Activated CD8-positive, alpha-beta memory T cell treated with anti-CD3 and anti-CD28 coated beads for 48 hours (primary cell): ENCODE measurements at regions not wholly inside any gene's neighbourhood (a gene's known extent, or its start where the extent isn't known, plus 50 kb on each side); places are given as distances from the start of the nearest gene placed in this dataset.

Experiments
- DNase-seq, 3 experiments: peaks; one replicate each; pipeline ENCODE4 v3.0.0-alpha.2; 2020; ENCODE audit warnings: low read depth in 2 of 3, low spot score in 2 of 3

DNA sequence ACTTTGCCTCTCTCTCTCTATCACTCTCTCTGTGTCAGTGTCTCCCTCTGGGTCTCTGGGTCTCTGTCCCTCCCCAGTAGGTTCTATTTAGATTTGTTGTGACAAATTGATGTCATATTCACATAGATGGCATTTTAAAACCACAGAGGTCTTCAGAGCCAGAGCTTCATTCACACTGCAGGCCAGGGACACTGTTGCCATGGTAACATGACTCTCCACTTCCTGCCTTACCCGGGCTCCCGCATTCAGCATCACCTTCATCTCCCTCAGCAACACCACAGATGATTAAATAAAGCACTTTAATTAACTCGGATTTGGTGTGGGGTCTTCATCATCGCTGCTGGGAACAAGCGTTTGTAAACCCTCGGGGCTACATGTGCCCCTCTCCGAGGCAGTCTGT lies 132.6 kb downstream of the ETS2 start:
- DNase-seq = no peak

DNA sequence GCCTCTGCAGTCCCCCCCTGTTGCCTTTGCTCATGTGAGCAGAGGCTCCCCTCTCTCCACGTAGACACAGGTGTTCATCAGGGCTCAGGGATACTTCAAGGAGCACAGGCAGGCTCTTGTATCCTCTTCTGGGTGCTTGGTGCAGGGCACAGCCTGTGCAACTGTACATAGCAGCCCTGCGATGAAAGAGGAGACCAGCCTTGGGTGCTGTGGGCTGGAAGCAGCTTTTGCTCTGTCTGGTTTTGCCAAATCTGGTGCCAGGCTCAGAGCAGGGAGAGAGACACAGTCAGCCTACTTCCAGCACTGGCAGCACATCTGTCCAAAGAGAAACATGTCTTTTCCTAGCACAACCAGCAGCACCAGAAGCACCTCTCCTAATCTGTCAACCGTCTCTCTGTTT lies 132.1 kb downstream of the ETS2 start:
- no peak for DNase-seq

DNA sequence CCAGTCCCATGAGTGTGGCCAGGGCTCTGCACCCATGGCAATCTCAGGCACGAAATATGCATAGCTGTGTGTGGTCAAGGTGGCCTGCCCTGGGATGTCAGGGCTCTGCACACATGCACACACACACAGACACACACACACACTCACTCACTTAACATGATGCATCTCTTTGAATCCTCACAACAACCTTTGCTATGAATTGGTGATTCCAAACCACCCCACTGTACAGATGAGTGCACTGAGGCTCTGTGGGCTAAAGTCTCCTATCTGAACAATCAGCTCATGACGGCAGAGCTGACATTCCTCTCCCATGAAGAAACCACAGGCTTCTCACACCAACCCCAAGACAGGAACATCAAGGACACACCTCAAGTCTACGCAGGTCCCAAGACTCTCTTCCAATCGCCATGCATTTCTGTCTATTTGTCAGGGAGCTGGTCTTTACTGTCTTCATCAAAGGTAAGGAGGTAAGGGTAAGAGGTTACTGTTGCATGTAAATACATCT lies 131.6 kb downstream of the ETS2 start:
- no peak for DNase-seq

DNA sequence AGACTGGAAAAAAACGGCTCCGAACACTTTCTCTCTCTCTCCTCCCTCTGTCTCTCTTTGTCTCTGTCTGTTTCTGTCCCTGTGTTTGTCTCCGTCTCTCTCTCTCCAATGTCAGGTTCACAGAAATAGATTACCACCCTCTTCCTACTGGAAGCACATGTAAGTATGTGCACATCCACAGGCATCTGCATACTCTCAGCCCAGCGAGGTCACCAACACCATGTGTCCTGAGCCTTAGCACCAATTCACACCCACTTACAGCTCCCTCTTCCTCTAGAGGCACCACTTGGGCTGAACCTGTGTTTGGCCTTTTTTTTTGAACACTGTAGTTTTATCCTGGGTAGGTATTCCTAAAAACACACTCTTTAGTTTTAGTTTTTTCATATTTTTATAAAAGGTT lies 130.5 kb downstream of the ETS2 start:
- no peak for DNase-seq

DNA sequence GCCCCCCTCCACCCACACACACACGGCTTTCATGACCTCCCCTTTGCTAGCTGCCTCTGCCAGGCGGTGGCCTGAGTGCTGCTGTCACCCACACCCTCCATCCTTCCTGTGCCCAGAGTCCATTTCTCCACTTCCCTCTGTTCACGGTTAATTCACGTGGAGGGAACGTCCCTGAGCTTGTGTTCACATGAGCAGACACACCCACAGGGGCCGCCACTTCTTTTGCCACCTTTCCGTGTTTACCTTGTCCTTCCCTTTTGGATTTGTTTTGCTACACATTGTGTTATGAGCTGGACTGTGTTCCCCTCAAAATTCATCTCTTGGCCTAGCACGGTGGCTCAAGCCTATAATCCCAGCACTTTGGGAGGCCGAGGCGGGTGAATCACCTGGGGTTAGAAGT lies 128.0 kb downstream of the ETS2 start:
- DNase-seq = no peak

DNA sequence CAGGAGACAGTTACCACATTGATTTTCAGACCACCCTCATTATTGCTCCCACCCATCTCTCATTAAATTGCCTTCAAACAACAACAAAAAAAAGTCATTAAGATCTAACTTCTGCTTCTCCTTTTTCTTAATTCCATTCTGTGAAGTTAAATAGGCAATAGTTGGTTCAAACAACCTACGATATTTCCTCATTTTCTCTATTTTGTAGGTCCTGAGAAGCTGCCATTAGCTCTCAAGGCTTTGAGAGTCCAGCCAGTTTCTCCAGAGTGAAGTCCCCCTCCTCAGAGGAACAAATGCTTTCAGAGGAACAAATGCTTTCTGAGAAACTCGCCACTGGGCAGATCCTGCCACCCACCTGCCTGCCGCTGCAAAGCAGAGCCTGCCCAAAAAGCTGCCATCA lies 125.6 kb downstream of the ETS2 start:
- DNase-seq = no peak

DNA sequence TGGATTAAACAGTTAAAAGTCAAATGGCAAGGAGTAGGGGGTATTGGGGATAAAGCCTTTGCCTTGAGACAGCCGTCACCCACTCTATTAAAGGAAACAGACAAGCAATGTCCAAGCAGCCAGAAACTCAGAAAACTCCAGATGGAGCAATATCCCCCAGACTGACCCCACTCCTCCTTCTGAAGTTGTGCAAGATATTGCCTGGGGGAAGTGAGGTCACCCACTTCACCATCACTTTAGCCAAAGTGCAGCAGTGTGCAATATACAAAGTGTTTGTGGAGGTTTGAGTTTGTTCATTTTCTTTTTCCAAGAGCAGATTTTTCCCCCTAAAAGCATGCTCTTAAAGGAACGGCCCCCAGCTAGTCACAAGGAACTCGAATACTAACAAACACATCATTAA lies 125.1 kb downstream of the ETS2 start:
- no peak for DNase-seq

DNA sequence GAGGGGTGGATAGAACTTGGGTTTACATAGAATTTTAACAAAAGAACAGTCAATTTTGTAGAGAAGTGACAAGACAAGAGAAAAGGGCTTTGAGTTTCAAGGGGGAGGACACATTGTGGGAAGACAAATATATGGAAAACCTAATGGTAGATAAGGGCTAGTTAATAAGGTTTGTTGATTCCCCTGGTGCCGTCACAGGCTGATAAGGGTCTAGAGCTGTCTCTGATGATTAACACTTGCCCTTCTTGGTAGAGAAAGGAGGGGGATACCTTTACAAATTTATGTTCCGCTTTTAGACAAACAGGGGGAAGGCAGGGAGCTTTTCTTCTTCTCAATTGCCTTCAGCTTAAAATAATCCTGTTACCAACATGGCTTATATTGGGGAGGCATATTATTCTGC lies 124.3 kb downstream of the ETS2 start:
- DNase-seq = no peak

DNA sequence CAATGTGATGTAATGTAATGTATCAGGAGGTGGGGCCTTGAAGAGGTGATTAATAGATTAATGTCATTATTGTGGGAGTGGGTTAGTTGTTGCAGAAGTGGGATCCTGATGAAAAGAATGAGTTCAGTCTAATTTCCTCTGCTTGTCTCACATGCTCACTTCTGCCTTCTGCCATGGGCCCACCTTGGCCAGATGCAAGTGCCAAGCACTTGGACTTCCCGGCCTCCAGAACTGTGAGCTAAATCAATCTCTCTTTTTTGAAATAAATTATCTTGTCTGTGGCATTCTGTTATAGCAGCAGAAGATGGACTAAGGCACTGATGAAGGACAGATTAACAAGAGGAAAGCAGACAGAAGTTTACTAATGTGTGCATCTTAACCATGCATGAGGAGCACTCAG lies 123.9 kb downstream of the ETS2 start:
- no peak for DNase-seq

DNA sequence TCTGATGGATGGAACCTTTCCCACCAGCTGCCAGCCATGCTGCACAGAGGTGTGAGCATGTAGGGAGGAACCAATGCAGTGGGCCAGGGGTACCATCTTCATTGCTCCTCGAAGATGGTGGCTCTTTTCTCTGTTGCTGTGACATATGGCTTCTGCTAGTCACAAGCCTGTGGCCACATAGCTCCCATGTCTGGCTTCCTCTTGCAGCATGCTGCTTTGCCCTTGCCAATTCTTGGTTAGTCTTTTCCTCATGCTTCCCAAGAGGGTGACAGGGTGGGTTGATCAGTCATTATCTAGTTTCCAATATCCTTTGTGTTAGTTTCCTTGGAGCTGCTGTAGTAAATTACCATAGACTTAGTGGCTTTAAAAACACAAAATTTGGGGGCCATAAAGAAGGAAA lies 123.4 kb downstream of the ETS2 start:
- DNase-seq = no peak

DNA sequence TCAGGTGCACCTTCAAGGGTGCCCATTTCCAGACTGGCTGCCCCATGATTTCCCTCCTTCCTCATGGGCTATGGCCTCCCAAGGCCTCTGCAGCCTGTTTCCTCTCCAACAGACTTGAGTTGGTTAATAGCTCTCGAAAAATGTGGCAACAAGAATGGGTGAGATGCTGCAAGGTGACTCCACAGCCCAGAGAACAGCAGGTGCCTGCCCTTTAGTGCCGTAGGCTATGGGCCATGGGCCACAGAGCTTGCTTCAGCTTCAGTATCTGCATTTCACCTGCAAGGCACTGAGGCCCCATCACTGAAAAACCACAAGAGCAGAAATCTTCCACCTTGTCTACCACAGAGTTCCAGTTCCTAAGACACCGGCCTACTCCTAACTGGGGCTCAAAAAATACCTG lies 122.0 kb downstream of the ETS2 start:
- no peak for DNase-seq

DNA sequence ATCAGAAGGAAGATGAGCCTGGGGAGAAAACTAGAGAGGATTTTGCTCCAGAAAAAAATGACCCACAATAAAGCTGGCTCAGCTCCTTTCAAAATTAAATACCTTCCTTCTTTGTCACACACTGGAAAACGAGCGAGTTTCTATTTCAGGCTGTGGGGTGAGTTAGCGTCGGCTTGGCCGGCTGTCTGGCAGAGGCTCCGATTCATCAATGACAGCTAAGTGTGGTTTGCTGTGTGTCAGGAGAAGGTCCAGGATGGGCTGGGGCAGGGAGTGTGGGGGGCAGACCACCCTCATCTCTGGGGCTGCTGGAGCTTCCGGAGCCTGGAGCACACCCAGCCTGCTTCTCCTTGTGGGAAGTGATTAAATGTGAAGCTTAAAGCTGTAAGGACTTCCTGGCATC lies 120.2 kb downstream of the ETS2 start:
- DNase-seq = no peak

DNA sequence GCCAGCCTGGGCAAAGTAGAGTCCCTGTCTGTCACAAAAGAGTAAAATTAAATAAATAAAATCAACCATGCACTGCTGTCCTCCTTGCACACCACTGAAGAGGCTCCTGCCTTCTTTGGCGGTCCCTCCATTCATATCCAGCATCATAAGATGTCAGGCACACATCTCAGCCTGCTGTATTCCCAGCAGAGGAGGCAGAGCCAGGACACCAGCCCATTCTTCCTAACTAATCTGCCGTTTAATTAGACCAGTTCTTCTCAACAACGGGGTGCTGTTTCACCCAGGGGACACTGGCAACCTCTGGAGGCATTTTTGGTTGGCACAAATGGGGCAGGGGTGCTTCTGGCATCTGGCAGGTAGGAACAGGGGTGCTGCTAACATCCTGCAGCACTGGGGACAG lies 119.7 kb downstream of the ETS2 start:
- no peak for DNase-seq

DNA sequence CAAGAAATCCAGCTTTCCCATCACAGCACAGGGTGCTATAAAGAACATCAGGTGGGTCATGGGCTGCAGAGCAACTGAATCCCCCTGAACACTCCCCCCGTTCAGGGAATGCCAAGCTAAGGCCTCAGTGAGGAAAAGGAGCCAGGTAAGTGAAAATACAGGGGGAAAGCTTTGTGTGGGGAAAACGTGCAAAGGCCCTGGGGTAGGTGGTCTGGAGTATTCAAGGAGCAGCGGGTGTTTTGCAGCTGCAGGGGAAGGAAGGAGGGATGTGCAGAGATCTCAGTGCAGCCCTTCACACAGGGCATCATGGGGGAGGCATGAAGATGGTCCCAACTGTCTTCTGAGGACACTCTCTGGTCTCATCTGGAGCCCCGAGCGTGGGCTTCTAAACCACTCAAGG lies 119.2 kb downstream of the ETS2 start:
- no peak for DNase-seq

DNA sequence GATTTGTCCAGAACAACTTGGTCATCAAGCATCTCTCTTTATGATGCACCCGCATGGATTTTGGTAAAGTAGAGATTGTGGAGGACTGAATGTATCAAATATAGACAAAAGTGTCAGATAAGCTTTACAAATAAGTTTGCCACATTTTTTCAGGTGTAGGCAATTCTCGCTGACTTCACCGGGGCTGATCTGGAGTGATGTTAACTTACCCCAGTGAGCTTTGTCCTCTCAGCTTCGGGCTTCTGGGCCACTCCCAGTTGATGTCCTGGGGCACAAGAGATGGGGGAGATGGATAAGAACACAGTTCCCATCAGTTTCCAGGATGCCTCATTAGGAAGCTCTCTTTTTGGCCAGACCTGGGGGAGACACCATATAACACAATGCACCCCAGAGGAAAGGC lies 117.7 kb downstream of the ETS2 start:
- DNase-seq = no peak

DNA sequence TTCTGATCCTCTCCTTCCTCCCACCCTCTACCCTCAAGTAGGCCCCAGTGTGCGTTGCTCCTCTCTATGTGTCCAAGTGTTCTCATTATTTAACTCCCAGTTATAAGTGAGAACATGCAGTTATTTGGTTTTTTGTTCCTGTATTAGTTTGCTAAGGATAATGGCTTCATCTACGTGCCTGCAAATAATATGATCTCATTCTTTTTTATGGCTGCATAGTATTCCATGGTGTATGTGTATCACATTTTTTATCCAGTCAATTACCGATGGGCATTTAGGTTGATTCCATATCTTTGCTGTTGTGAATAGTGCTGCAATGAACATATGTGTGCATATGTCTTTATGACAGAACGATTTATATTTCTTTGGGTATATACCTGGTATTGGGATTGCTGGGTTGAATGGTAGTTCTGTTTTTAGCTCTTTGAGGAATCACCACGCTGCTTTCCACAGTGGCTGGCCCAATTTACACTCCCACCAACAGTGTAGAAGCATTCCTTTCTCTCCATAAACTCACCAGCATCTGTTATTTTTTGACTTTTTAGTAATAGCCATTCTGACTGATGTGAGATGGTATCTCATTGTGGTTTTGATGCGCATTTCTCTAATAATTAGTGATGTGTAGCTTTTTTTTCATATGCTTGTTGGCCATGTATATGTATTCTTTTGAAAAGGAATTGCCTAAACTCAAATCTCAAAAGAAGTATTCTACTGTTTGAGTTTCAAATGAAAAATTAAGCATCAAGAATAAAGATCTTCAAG lies 116.9 kb downstream of the ETS2 start:
- DNase-seq = no peak

DNA sequence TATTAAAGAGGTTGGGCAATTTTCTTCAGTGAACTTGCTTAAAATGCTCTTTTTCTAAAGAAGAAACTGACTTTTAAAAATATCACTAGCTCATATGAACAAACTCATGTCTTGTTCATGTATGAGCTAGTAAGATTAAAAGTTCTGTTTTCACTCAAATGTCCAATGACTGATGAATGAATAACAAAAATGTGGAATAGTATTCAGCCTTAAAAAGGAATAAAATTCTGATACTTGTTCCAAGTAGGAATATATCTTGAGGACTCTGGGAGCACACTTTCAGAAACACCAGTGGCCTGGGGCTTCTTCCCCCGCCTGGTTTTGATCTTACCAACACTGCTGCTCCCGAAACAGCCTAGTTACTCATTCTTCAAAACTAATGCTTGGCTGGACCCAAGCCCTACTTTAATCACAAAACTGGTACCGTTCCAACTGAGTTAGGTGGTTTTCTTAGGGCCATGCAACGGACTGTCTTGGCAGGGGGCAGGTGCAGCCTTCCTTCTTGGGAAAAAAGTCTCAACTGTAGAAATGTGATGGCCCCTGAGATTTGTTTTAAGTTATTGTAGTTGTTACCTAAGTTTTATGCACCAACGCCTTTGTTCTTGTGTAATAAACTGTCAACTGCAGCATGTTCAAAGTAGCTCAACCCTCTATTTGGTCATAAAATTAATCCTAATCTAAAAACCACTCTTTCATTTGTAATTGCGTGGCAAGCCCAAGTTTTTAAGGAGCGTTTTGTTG lies 116.0 kb downstream of the ETS2 start:
- no peak for DNase-seq

DNA sequence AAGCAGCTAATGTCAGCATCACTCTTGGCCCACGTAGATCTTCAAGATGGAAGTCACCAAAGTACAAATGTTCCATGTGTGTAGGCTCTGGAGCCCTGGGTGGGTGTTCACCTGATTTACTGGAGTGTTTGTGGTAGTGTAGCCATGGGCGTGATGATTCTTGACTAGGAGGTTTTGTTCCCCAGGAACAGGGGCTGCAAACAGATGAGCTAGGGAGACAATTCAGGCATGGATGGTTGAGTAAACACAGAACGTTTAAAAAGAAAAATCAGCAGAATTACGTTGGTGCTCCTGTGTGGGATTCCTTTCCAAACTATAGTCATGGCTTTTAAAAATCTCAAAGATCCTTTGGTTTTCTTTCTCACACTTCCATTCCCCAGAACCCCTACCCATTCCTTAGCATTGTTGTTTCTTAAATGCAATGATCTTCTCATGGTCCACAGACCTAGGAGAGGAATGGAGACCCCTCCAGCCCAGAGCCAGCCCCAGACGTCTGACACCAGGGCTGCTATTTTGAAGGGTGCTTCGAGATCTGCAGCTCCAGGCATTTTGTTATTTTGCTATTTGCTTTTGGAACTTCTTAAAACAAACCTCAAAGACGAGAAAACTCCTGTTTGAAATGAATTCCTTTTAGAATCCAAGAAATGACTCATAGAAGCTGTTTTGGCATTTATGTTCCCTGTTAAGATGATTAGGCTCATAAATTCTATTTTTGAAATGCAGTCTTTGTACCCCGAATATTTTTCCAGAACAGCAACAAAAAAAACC lies 115.1 kb downstream of the ETS2 start:
- DNase-seq = no peak

DNA sequence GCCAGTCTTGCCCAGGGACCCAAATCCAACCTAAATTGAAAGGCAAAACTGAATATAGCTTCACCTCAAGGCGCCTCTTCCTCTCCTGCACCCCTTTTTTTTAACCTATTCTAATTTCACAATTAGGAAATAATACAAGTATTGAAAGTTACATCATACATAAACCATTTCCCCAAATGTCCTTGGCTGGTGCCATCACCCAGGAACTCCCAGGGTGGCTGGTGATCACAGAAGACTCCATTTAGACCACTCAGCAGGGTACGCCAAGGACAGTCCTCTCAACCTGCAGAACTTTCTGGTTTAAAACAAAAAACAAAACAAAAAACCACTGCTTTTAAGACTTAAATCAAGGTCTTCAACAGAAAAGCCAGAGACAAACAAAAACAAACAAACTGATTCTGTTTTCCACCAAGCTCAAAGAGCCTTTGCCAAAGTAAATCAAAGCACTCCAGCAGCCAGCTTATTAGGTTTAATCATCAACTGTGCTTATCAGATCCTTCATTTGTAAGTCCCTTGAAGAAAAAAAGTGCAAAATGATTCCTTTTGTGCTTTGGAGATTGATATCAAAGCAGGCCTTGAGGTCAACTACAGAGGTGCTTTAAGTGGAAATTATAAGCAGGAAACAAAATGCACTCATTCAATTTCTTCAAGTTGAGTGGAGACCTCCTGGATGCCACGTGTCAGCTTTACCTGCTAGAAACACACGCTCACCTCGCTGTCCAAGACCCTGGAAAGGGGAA lies 113.0 kb downstream of the ETS2 start:
- DNase-seq = no peak

DNA sequence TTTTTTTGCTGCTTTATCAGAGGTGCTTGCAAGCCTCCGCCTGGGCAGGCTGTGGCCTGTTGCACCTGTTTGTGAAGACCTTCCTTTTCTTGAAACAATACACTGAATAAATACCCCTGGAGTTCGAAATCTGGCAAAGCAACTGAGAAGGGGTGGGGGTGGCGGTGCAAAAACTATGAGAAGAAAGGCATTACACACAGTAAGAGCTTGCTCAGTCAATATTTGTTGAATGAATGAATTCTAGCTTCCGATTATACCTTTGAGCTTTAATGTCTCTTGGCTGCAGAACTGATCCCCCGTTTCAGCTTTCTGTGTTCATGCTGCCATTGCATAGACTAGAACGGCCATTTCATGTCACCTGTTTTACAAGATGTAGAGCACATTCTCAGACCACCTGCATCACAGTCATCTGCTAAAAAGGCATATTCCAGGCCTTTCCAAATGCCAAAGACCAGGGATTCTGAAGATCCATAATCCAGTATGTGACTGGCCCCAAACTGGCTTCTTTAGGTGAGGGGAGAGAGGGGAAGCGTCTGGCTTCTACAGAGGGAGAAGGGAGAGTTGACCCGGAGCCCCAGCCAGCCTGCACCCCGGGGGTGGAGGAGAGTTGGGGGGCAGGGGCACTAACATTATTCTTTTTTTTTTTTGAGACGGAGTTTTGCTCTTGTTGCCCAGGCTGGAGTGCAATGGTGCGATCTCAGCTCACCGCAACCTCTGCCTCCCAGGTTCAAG lies 111.5 kb downstream of the ETS2 start:
- no peak for DNase-seq
